WERI-Rb-1 (cell line): ENCODE measurements at regions not wholly inside any gene's neighbourhood (a gene's known extent, or its start where the extent isn't known, plus 50 kb on each side); places are given as distances from the start of the nearest gene placed in this dataset.

Experiments
- DNase-seq: peaks from one replicate; pipeline ENCODE4 v3.0.0-alpha.2; 2020
- H3K27ac ChIP-seq: fragments of 250-450 bp; sonication (Bioruptor Pico); 2 replicates; pipeline ENCODE4 v1.5.1; 2020; ENCODE audit warnings: mild to moderate bottlenecking, moderate library complexity
- H3K27me3 ChIP-seq: fragments of 250-450 bp; sonication (Bioruptor Pico); 2 replicates; pipeline ENCODE4 v1.5.1; 2021; ENCODE audit warnings: mild to moderate bottlenecking, low read depth, moderate library complexity; ENCODE audit not compliant: insufficient read depth, severe bottlenecking
- H3K36me3 ChIP-seq: fragments of 250-450 bp; sonication (Bioruptor Pico); 2 replicates; pipeline ENCODE4 v1.5.1; 2020; ENCODE audit warnings: mild to moderate bottlenecking, moderate library complexity
- H3K4me3 ChIP-seq: 2 replicates; pipeline ENCODE4 v1.5.1; 2011; ENCODE audit warnings: low read depth, mild to moderate bottlenecking, control low read depth, low read length
- H3K9me3 ChIP-seq: fragments of 250-450 bp; sonication (Bioruptor Pico); 2 replicates; pipeline ENCODE4 v1.5.1; 2021; ENCODE audit warnings: mild to moderate bottlenecking, moderate library complexity; ENCODE audit not compliant: severe bottlenecking
- TF ChIP-seq, protein P1 (sequence below): IDR thresholded peaks from 2 replicates; pipeline ENCODE4 v1.5.1; 2011; ENCODE audit warnings: low read depth, mild to moderate bottlenecking, control low read depth, inconsistent platforms, low read length

DNA sequence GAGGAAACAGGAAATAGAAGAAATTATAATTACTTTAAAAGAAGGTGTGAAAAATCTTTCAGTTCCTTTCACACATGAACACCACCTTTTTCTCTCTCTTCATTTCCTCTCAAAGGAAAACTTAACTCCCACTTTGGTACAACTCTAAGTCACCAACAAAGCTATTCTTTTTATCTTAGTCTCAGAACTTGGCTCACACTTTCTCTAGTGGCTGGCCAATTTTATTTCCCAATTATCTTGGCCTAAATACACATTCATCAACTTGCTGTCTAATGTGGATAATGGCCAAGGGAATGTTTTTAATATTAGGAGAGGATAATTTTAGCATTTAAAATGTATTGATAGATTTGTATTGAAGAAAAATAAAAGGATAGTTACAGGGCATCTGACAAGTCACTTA is 64.5 kb upstream of the NAV3 start:
- TF ChIP-seq, protein P1, sequence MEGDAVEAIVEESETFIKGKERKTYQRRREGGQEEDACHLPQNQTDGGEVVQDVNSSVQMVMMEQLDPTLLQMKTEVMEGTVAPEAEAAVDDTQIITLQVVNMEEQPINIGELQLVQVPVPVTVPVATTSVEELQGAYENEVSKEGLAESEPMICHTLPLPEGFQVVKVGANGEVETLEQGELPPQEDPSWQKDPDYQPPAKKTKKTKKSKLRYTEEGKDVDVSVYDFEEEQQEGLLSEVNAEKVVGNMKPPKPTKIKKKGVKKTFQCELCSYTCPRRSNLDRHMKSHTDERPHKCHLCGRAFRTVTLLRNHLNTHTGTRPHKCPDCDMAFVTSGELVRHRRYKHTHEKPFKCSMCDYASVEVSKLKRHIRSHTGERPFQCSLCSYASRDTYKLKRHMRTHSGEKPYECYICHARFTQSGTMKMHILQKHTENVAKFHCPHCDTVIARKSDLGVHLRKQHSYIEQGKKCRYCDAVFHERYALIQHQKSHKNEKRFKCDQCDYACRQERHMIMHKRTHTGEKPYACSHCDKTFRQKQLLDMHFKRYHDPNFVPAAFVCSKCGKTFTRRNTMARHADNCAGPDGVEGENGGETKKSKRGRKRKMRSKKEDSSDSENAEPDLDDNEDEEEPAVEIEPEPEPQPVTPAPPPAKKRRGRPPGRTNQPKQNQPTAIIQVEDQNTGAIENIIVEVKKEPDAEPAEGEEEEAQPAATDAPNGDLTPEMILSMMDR, result no peak
- H3K9me3 ChIP-seq, result peaks cover 4% of the 10 kb centered on the region
- DNase-seq, result no peak

DNA sequence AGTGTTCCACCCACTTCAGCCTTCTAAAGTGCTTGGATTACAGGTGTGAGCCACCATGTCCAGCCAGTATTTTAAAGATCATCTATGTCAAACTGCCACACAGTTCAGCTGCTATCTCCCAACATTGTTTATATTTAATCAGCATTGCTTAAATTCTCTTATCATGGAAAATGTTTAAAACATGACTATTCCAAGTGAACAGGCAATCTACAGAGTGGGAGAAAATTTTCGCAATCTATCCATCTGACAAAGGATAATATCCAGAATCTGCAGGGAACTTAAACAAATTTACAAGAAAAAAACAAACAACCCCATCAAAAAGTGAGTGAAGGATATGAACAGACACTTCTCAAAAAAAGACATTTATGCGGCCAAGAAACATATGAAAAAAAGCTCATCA is 69.4 kb upstream of the NAV3 start:
- Histone ChIP-seq H3K36me3 (no peaks in the 10 kb centered on the region), H3K4me3 (no peak overlapping the region), H3K27ac (no peak overlapping the region), H3K27me3 (no peaks in the 10 kb centered on the region), H3K9me3 (no peaks in the 10 kb centered on the region)
- DNase-seq, result no peak
- TF ChIP-seq, protein P1, result no peak

More for the DNA sequence above, 64.5 kb upstream of the NAV3 start:
- Histone ChIP-seq H3K4me3 (no peak overlapping the region), H3K36me3 (no peaks in the 10 kb centered on the region), H3K27ac (no peak overlapping the region), H3K27me3 (no peaks in the 10 kb centered on the region)

DNA sequence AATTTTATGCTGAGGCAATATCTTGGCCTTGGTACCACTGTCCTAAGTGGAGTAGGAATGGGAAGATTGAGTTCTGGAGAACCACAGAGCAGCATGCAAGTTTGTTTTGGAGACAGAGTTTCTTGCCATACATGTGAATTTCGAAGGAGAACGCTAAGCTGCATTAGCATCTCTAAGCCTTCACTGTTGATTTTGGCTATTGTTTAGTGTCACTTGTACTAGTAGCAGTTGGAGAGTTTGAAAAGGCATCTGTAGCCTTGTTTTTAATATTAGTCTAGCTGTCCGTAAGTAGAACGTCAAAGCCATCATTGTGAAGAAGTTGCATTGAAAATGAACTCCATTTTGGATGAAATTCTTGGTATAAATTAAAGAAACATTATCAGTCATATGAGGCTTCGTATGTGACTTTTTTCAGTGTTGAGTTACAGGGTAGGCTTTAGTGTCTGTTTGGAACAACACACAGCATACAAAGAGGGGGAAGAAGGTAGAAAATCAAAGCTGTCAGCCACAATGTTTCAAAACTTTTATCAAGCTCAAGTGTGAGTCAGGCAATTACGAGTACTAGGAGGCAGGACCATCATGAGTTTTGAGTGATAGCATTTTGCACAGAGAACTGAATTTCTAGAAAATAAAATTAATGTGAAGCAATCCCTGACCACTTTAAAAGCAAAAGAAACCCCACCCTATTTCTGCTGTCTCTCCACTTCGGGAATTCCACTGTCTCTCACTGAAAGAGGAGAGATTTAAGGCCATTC is 70.2 kb upstream of the NAV3 start:
- H3K27me3 ChIP-seq, result no peaks in the 10 kb centered on the region
- H3K27ac ChIP-seq, result no peak overlapping the region
- no peaks in the 10 kb centered on the region for H3K36me3 ChIP-seq
- no peak overlapping the region for H3K4me3 ChIP-seq
- H3K9me3 ChIP-seq, result no peaks in the 10 kb centered on the region
- DNase-seq, result no peak
- TF ChIP-seq, protein P1, result no peak

DNA sequence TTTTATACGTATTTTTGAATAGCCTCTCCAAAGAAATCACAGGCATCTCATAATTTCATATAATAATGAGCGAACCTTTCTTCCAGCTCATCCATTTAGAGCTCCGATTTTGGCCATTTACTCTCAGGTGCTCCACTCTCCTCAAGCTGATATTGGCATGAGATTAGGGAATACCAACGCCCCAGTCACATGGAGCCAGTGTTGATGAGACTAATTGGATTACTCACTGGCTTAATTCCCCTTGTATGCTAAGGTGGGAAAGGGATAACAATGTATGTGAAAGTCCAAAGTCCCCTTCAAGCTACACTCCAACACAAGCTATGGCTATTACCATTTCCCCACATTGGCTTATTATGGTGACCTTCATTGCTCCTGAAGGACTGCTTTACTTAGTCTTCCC is 76.6 kb upstream of the NAV3 start:
- no peaks in the 10 kb centered on the region for H3K27me3 ChIP-seq
- H3K27ac ChIP-seq, result no peak overlapping the region
- TF ChIP-seq, protein P1, result no peak
- H3K36me3 ChIP-seq, result no peaks in the 10 kb centered on the region
- no peak overlapping the region for H3K4me3 ChIP-seq
- peak; percentile 33 for DNase-seq
- H3K9me3 ChIP-seq, result no peaks in the 10 kb centered on the region

DNA sequence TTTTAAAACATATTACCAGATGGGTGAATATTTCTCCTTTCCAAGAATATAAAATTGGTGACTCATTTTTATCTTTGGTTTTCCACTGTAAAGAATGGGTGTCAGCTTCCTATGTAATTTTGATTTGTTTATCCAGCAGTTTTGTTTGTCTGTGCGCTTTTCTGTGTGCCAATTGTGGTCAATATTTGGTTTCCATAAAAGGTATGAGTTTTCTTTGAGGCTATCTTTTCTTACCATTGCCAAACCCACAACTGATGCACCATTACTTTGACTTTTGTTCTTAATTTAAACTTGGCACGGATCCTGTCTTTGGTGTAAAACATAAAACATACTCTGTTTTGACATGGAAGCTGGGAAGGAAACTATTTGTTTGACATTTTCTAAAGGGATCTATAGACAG is 78.8 kb upstream of the NAV3 start:
- Histone ChIP-seq H3K27ac (no peak overlapping the region), H3K36me3 (no peaks in the 10 kb centered on the region)
- no peak for DNase-seq

More for the DNA sequence above, 78.8 kb upstream of the NAV3 start:
- TF ChIP-seq, protein P1, result no peak
- Histone ChIP-seq H3K9me3 (no peaks in the 10 kb centered on the region), H3K4me3 (no peak overlapping the region), H3K27me3 (no peaks in the 10 kb centered on the region)
